Body of pancreas (tissue), 4 donors: ENCODE measurements at regions not wholly inside any gene's neighbourhood (a gene's known extent, or its start where the extent isn't known, plus 50 kb on each side); places are given as distances from the start of the nearest gene placed in this dataset.

Source experiments
- ATAC-seq: fragments of 150-250 bp; one replicate; pipeline ENCODE4 v1.9.1; 2016
- DNase-seq, 4 donors: peaks; one replicate each; pipeline ENCODE4 v3.0.0-alpha.2; 2019
- H3K27ac ChIP-seq, 4 donors: fragments of 200-600 bp; sonication (generic); 1 replicate in 3 of 4; 2 replicates in 1 of 4; pipeline versions ENCODE4 v1.5.1 to v1.6.1; 2016 to 2019; ENCODE audit warnings: mild to moderate bottlenecking in 1 of 4, mixed read lengths in 1 of 4, moderate library complexity in 1 of 4
- H3K27me3 ChIP-seq, 2 donors: fragments of 200-600 bp; sonication (generic); one replicate each; pipeline ENCODE4 v1.6.0; 2016; ENCODE audit warnings: mild to moderate bottlenecking in 1 of 2
- H3K36me3 ChIP-seq, 2 donors: fragments of 200-600 bp; sonication (generic); replicated peaks in 1 of 2; 2 replicates each; pipeline ENCODE4 v1.5.1; 2016; ENCODE audit warnings: low read depth in 2 of 2; ENCODE audit not compliant: insufficient read depth in 1 of 2
- H3K4me1 ChIP-seq: fragments of 200-600 bp; sonication (generic); one replicate; pipeline ENCODE4 v1.6.0; 2016
- H3K4me3 ChIP-seq, 2 donors: fragments of 200-600 bp; sonication (generic); 1 replicate in 1 of 2; 2 replicates in 1 of 2; pipeline ENCODE4 v1.5.1; 2016 to 2019
- H3K9me3 ChIP-seq, 3 donors: fragments of 200-600 bp; sonication (generic); 1 replicate in 2 of 3; 2 replicates in 1 of 3; pipeline ENCODE4 v1.5.1; 2016
- CTCF ChIP-seq, 7 experiments: fragments of 450-650 bp in 4 of 7; fragments of 200-600 bp in 3 of 7; sonication (generic) in 3 of 7; IDR thresholded peaks; one replicate each; pipeline ENCODE4 v1.5.1; 2016 to 2019; ENCODE audit warnings: antibody characterized with exemption in 7 of 7
- POLR2A ChIP-seq, 3 donors: fragments of 450-650 bp; IDR thresholded peaks; one replicate each; pipeline ENCODE4 v1.6.1; 2016; ENCODE audit warnings: antibody characterized with exemption in 3 of 3, mild to moderate bottlenecking in 2 of 3
- WGBS, 2 donors: methylation state at CpG; one replicate each; pipeline ENCODE4 v1.1.5; 2017; 5-methylcytosine and 5-hydroxymethylcytosine counted together
- intact Hi-C: fragments of 100-400 bp; cut with DNase I; formaldehyde crosslinking; loops from one replicate; pipeline ENCODE4 v1.15.1; 2023

GRCh38 chr15:96595951-96596350 is 265.5 kb downstream of the NR2F2 start:
- H3K27me3 ChIP-seq = peaks cover 0 to 3% of the 10 kb centered on the region in 2 donors
- 48 to 56% methylated on average over 3 of the region's 3 CpGs for WGBS, 2 donors
- ATAC-seq (no peak), DNase-seq (no peak)
- intact Hi-C loops = no loop called here
- H3K9me3 ChIP-seq = no peaks in the 10 kb centered on the region
- no peaks in the 10 kb centered on the region for H3K36me3 ChIP-seq
- H3K4me3 ChIP-seq = no peak overlapping the region
- TF ChIP-seq POLR2A (IDR thresholded peaks at IDR 0.05) (no peak), CTCF (IDR thresholded peaks at IDR 0.05) (no peak)
- no peak overlapping the region for H3K27ac ChIP-seq
- no peaks in the 10 kb centered on the region for H3K4me1 ChIP-seq

GRCh38 chr15:96598514-96598913 is 268.0 kb downstream of the NR2F2 start:
- TF ChIP-seq POLR2A (IDR thresholded peaks at IDR 0.05) (no peak), CTCF (IDR thresholded peaks at IDR 0.05) (no peak)

GRCh38 chr15:96599268-96599667 is 268.8 kb downstream of the NR2F2 start:
- TF ChIP-seq CTCF (IDR thresholded peaks at IDR 0.05) = no peak
- TF ChIP-seq POLR2A (IDR thresholded peaks at IDR 0.05) = no peak
- 52 to 70% methylated on average over 3 of the region's 3 CpGs for WGBS, 2 donors
- Histone ChIP-seq H3K9me3 (no peaks in the 10 kb centered on the region), H3K27ac (no peak overlapping the region), H3K4me1 (no peaks in the 10 kb centered on the region), H3K4me3 (no peak overlapping the region), H3K36me3 (no peaks in the 10 kb centered on the region), H3K27me3 (peaks cover 0 to 9% of the 10 kb centered on the region in 2 donors)
- no peak for ATAC-seq
- intact Hi-C loops = no loop called here
- DNase-seq = no peak

More at GRCh38 chr15:96598514-96598913, 268.0 kb downstream of the NR2F2 start:
- ATAC-seq = no peak
- H3K4me1 ChIP-seq = no peaks in the 10 kb centered on the region
- WGBS, 2 donors = 73 to 84% methylated on average over 5 of the region's 5 CpGs
- no peaks in the 10 kb centered on the region for H3K36me3 ChIP-seq
- no peak for DNase-seq
- no peak overlapping the region for H3K27ac ChIP-seq
- peaks cover 0 to 9% of the 10 kb centered on the region in 2 donors for H3K27me3 ChIP-seq
- intact Hi-C loops = no loop called here
- H3K9me3 ChIP-seq = no peaks in the 10 kb centered on the region
- no peak overlapping the region for H3K4me3 ChIP-seq

- intact Hi-C loops = no loop called here
- H3K4me3 ChIP-seq = no peak overlapping the region
- WGBS, 2 donors = 73 to 83% methylated on average over 4 of the region's 4 CpGs
These were observed 269.9 kb downstream of the NR2F2 start for GRCh38 chr15:96600350-96600749.

More at GRCh38 chr15:96600350-96600749, 269.9 kb downstream of the NR2F2 start:
- ATAC-seq (no peak), DNase-seq (no peak)
- Histone ChIP-seq H3K27ac (no peak overlapping the region), H3K36me3 (no peaks in the 10 kb centered on the region), H3K4me1 (no peaks in the 10 kb centered on the region), H3K27me3 (peaks cover 0 to 9% of the 10 kb centered on the region in 2 donors), H3K9me3 (no peaks in the 10 kb centered on the region)
- TF ChIP-seq POLR2A (IDR thresholded peaks at IDR 0.05) = no peak
- no peak for TF ChIP-seq CTCF (IDR thresholded peaks at IDR 0.05)
